NCI-H510A (cell line): ENCODE measurements at regions not wholly inside any gene's neighbourhood (a gene's known extent, or its start where the extent isn't known, plus 50 kb on each side); places are given as distances from the start of the nearest gene placed in this dataset.

Source experiments
- DNase-seq: peaks from one replicate; lab custom pipeline; 2025; lab: John Stamatoyannopoulos, UW

DNA sequence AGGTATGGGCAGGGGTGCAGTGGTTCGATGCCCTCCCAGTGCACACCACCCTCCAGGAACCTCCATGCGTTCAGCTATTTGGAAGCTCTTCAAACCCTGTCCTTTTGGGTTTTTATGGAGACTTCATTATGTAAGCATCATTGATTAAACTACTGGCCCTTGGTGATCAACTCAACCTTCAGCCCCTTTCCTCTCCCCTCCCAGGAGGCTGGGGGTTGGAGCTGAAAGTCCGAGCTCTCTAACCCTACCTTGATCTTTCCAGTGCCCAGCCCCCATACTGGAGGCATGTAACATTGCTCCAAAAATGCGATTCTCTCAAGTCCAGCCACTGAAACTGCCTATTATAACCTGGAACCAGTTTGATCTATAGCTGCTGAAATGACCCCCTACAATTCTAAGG lies 188.1 kb downstream of the IPO8 start:
- no peak for DNase-seq

DNA sequence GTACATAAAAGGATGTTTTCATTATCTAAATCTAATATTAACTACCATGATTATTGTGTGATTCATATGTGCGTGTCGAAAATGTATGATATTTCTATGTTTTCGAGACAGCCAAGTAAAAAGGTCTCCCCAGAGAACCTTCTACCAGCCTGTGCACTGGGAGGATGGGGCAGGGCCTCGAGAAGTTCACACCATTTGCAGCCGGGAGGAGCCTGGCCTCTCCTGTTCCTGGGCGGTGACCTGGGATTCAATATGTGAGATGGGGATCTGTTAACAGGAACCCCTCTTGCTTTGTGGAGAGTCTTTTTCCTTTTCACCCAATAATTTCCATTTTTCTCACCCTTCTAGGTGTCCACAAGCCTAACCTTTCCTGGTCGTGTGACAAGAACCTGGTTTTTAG lies 189.3 kb downstream of the IPO8 start:
- no peak for DNase-seq

DNA sequence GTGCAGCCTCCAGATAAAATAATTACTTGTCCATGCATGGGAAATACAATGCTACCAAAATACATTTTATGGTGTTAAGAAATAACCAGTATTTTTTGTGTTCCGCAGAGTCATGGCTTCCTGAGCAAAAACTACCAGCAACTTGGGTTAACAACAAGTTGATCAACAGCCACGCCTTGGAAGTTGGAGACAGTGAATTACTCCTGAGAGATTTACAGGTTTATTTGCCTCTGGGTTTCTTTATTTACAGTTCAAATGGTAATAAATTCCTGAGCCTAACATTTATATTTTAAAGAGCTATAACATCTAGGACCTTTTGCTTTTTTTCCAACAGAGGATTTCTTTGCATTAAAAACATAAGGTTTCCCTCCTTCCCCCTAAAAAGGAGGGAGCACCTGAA lies 194.0 kb downstream of the IPO8 start:
- DNase-seq, result no peak

DNA sequence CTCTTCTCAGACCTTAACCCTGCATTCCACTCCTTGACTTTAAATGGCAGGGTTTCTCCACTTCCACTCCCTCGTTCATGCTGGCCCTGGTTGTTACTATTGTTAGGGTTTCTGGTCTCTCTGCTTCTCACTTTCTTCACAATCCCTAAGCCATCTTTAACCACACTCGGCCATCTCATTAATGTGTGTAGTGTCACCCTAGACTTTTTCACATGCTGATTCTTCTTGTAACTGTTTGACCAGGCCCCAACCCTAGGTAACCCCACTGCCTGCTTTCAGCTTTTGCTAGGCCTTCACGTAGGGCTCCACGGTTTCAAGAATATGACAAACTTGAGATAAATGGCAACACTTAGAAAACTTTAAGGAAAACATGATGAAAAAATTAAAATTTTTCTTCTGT lies 195.1 kb downstream of the IPO8 start:
- DNase-seq, result no peak

DNA sequence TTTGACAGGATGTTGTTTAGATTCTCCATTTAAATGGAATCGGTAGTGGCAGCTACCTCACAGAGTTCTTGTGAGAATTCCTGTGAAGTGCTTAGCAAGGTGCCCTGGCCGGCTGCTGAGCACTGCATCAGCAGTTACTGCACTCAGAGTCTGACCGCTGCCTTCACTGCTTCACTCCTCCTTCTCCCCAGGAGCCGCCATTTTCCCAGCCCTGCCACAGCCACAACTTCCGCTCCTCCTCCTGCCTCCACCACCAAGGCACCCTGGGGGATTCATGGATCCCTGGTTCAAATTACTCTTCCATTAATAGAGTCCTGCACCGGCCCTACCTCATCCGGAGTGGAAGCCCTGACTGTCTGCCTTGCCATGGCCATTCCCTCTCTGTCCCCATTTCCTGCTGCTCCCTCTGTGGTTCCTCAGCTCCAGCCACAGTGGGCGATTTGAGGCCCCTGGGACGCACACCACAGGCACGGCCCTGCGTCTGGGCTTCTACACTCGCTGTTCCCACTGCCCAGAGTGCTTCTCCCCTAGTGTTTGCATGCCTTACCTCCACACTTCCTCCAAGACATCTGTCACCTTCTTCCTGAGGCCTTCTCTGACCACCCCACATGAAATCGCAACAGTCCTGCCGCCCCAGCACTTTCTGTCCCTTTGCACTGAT lies 210.3 kb downstream of the IPO8 start:
- DNase-seq, result no peak

DNA sequence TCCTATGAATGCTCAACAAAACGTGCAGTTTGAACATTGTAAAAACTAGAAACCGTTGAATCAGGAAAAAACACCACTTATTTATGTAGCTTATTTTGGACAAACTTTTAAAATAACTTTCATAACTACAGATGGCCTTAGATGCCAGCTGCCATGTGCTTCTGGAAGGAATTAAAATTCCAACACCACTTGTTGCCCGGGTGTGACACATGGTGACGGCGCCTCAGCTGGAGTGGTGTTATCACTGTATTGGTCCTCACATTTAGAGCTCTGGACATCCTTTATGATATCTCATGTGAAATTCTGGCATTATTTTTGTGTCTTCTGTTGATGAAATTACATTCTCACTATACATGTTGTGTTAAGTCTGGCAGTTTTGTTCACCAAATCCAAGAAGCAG lies 211.0 kb downstream of the IPO8 start:
- no peak for DNase-seq

DNA sequence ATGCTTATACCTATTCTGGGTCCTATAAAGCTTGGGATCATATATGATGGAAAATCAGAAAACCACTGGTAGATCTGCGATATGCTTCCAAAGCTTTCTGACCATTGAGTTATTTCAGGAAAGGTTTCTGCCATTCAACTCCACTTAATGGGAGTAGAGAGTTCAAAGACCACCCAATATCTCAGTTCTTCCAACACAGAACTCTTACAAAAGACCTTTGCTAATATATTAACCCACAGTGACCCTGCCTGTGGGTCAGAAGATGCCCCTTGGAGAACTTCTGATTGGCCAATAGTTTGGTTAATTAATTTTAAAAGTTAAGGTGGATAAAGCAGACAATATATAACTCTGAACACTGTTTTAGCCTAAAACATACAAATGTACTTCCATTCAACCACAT lies 213.0 kb downstream of the IPO8 start:
- no peak for DNase-seq

DNA sequence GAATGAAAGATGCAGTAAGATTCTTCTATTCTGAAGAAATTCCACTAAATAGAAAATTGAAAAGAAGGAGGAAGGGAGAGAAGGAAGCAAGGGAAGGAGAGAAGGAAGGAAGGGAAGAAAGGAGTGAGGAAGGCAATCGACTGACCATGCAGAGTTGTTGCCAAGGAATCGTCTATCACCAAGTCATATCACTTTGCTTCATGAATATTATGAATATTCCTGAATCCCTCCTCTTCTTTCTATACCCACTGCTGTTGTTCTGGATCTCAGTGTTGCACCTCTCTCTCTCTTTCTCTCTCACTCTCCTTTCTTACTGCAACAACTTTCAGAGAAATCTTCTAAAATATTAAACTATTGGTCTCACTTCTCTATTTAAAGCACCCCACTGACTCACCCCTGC lies 222.4 kb downstream of the IPO8 start:
- no peak for DNase-seq

DNA sequence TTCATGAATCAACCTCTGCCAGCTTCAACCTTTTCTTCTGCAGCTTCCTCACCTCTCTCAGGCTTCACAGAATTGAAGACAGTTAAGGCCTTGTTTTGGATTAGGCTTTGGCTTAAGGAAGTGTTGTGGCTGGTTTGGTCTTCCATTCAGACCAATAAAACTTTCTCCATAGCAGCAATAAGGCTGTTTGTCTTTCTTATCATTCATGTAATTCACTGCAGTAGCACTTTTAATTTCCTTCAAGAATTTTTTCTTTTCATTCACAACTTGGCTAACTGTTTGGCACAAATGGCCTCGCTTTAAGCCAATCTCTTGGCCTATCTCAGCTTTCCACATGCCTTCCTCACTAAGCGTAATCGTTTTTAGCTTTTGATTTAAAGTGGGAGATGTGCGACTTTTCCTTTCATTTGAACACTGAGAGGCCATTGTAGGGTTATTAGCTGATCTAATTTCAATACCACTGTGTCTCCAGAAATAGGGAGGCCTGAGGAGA lies 229.5 kb downstream of the IPO8 start:
- no peak for DNase-seq

DNA sequence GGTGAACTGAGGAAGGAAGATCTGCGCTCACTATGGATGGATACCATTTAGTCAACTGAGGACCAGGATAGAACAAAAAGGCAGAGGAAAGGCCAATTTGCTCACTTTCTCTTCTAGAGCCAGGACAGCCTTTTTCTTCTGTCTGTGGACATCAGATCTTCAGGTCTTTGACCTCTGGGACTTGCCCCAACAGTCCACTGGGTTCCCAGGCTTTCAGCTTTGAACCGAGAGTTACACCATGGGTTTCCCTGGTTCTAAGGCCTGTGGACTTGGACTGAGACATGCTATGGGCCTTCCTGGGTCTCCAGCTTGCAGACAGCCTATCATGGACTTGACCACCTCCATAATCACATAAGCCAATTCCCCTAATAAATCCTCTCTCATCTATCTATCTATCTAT lies 232.0 kb downstream of the IPO8 start:
- no peak for DNase-seq

DNA sequence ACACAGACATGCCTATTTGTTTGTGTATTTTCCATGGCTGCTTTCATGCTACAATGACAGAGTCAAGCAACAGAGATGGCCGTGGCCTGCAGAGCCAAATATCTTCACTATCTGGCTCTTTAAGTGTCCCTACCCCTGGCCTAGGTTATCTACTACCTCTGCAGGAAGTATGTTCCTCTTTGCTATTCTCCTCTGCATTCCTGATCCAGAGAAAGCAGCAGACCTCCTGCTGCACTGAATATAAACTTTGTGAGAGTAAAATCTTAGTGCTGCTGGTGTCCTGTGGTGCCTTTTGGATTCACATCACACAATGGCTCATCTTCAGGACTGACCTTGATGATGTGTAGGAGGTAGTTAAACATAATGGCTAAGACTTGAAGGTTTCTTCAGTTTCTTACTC lies 233.4 kb downstream of the IPO8 start:
- no peak for DNase-seq

DNA sequence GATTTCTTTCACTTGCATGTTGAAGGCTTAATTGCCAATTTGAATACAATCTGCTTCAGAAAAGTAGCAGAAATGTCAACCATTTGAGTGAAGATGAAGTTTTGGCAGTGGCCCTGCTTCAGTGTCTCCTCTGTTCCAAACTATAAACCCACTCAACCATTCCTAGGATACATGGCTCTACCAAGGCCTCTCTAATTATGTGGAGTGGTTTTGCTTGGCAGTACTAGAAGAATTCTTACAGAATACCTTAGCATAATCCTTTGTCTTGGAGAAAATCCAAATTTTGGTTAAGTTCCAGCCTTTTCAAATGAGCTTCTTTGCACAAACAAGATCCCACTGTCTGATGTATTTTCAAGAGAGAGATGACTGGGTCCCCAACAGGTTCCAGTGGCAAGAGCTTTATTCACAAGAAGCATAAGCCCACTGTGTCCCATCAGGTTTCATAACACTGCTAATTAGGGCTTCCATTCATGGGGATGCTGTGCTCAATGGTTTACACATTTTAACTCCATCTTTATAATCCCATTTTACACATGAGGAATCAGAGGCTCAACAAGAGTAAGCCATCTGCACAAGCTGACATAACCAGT lies 234.5 kb downstream of the IPO8 start:
- no peak for DNase-seq

DNA sequence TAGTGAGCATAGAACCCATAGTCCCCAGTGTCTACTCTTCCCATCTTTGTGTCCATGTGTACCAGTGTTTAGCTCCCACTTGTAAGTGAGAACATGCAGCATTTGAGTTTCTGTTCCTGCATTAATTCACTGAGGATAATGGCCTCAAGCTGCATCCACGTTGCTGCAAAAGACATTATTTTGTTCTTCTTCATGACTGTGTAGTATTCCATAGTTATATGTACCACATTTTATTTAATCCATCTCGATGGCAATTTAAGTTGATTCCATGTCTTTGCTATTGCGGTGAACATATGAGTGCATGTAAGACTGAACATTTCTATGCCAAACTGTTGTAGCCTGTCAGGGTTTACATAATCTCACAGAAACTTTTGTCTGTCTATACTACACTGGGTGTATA lies 237.2 kb downstream of the IPO8 start:
- DNase-seq, result no peak

DNA sequence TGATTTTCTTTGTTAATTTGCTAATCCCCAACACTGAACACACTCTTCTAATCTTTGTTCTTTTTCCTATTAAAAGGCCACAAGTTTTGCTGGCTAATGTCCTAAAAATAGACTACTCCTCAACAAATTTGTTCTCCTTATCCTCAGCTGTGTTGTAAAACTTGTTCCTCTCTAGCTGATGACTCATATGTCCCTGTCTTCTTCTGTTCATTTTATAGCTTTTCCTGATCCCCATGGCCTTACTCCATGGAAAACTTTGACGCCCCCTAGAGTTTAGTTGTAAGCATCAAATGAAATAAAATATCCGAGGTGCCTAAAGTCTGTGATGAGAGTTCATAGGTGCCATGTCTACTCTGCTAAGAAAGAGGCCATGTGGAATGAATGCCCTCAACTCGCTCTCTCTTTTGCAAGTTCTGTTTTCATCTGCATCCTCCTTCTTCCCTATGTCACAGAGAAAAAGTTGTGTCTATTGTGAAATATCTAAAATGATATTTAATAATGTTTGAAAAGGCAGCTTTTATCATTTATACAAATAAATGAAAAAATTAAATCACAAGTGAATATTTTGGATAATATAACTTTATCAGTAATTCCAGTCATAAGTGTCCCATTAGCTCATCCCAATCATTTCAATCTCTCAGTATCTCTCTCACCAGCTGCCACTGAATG lies 237.9 kb downstream of the IPO8 start:
- no peak for DNase-seq

DNA sequence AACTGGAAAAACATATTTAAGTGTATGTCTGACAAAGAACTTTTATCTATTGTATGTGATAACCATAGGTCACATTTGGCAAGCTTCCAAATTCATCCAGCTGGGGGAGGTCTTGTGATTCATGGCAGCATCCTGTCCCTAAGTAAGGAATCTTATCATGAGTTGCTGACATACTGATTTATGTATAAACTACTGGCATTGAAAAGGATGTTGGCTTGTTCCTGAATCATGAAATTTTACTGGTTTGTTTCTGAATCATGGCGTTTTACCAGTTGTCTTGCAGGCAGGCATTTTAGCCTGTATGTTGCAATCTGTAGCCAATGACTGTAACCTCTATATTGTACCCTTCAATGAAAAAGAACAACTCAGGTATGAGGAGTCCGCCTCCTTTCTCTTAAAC lies 244.8 kb downstream of the IPO8 start:
- DNase-seq, result no peak

DNA sequence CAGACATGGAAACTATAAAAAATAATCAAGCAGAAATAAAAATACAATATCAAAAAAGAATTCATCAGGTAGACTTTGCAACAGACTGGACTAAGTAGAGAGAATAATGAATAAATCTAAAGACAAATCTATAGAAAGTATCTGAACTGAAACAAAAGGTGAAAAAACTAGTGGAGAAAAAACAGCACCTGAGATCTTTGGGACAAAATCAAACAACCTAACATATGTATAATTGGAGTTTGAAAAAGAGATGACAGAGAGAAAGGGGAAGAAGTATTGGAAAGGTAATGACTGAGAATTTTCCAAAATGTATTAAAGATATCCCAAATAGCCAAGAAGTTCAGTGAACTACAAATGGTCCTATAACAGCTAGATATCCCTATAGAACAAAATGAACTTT lies 245.4 kb downstream of the IPO8 start:
- no peak for DNase-seq

DNA sequence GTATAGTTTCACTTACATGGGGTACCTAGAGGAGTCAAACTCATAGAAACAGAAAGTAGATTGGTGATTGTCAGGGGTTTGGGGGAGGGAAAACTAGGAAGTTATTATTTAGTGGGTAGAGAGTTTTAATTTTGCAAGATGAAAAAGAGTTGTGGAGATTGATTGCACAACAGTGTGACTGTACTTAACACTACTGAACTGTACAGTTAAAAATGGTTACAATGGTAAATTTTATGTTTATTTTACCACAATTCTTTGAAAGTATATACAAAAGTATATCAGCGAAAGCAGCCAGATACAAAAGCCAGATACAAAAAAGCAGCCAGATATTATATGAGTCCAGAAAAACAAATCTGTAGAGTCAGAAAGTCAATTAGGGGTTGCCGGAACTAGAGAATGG lies 247.6 kb downstream of the IPO8 start:
- no peak for DNase-seq

DNA sequence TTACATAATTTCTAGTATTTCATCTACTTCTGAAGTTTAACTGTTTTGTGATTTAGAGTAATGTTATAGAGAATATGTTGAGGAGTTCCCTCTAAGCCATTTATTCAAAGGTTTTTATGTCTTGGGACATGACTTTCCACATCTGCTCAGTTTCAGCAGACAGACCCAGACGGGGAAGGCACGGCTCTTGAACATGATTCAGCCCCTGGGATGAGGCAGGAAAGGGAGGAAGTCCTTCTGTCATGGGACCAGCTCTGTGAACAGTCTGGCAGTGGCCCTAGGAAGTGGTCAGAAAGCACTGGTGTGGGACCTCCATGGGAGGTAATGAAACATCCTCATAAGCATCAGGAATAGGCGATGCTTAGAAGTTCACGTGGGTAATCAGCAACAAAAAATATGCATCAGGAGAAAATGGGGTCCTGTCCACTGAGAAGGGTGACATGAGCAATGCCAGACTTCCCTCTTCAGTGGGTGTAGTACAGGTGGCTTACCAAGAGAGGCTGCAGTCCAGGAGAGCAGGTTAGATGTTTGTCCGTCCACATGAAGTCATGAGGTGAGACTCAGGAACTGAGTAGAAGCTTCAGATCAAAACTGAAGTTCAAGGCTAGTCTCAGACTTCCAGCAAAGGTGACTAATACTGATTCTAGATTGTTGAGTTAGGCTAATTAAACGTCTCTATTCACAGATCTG lies 248.5 kb downstream of the IPO8 start:
- DNase-seq, result no peak

DNA sequence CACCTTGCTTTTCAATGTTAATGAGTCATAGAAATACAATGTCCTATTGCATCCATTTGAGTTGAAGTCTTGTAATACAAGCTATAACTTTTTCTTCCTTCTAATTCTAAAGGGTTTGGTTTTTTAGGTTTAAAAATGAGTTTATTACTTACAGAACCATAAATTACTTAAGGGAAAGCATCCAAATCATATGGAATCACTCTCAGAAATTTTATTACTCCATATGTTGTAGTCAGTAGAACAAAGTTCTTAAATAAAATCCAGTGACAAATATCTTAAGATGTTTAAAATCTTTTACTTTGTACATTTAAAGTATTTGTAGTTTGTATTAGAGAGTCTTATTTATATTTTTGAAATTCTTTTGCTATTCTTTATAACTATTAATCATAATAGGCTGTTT lies 253.2 kb downstream of the IPO8 start:
- DNase-seq, result no peak

DNA sequence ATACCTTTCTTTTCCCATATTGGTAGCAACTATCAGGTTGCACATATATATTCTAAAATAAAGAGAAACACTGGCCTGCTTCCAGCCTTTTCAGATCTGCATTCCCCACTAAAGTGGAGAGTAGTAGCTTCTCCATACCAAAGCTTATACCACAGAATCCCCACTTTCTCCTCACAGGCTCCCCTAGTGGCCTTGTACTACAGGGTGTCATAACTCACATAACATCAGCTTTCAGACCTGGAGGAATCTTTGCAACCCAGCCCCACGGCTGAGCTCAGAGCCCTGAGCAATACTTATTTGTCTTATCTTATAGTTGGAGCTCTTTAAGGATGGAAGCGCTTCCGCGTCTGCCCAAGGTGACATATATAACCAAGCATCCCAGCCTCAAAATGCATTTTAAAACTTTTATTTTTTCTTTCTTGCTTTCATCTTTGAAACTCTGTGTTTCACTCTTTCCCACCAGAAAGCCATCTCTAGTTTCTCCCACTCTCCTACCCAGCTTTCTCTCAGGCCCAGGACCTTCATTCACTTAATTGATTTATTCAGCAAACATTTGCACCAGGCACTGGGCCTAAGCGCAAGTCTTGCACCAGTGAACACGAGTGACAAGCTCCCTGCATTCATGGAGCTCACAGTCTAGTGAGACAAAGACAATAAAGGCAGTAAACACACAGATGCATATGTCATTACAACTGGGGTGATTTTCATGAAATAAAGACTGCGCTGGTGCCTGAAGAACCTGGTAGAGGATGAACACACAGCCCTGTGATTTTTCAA lies 254.7 kb downstream of the IPO8 start:
- no peak for DNase-seq

DNA sequence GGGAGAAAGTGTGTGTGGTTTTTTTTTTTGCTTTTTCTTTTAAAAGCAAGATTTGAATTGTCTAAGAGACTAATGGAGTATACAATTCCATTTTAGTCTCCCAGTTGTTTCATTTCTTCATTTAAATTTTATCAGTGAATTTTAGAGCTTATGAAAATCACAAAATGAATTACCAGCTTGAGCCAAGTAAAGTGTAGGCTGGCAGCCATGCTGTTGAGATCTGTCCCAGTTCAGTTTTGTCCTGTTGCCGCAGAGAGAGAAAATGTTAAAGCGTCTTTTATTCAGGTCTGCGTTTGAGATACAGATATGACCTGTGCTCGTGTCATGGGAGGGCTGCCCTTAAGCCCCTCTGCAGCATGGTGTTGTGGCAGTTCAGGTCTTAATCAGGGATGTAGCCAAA lies 256.5 kb downstream of the IPO8 start:
- DNase-seq, result no peak

DNA sequence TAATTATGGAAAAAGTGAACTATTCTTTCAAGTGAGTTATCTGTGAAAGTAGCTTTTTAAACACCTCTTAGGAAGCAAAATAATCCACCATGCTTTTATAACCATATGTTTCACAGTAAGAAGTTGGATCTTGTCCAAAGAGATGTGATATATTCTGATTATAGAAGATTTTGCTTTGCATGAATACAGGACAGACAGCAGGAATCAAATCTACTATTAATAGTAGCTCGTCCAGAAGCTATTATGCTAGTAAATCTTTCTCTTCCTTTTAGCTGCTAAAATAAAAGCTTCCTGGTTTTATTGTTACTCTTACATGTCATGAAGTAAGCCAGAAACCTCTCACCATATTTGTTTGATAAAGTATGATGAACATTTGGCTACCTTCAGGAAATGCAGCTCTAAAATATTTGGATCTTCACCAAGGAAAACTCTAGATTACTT lies 257.0 kb downstream of the IPO8 start:
- no peak for DNase-seq
